Suprapubic skin (tissue), 3 donors: ENCODE measurements at regions not wholly inside any gene's neighbourhood (a gene's known extent, or its start where the extent isn't known, plus 50 kb on each side); places are given as distances from the start of the nearest gene placed in this dataset.

Experiments used
- CTCF ChIP-seq, 2 donors: fragments of 200-600 bp in 1 of 2; fragments of 450-650 bp in 1 of 2; sonication (generic) in 1 of 2; IDR thresholded peaks; one replicate each; pipeline ENCODE4 v1.5.1; 2016 to 2019; ENCODE audit warnings: antibody characterized with exemption in 2 of 2, mild to moderate bottlenecking in 1 of 2, moderate library complexity in 1 of 2
- POLR2A ChIP-seq, 2 donors: fragments of 450-650 bp; IDR thresholded peaks; one replicate each; pipeline ENCODE4 v1.6.1; 2017; ENCODE audit warnings: antibody characterized with exemption in 2 of 2, mild to moderate bottlenecking in 2 of 2, moderate library complexity in 2 of 2

- no peak for TF ChIP-seq CTCF (IDR thresholded peaks at IDR 0.05)
- no peak for TF ChIP-seq POLR2A (IDR thresholded peaks at IDR 0.05)
Measured at GRCh38 chr18:34084635-34085034, 140.1 kb downstream of the NOL4 start.
